IPS-11a (cell line): ENCODE measurements at regions not wholly inside any gene's neighbourhood (a gene's known extent, or its start where the extent isn't known, plus 50 kb on each side); places are given as distances from the start of the nearest gene placed in this dataset.
"Not testable (repeated sequence)": the region's sequence is repeated elsewhere in the genome, so short reads cannot be mapped to it uniquely, and the experiment has no call there.

ENCODE experiments used
- H3K4me3 ChIP-seq: one replicate; pipeline ENCODE4 v1.5.1; 2013; ENCODE audit warnings: low read depth, low read length, control low read depth

GRCh38 chr9:63912451-63912850, 1372.6 kb downstream of the FOXD4L5 start:
- H3K4me3 ChIP-seq: not testable (repeated sequence)

DNA sequence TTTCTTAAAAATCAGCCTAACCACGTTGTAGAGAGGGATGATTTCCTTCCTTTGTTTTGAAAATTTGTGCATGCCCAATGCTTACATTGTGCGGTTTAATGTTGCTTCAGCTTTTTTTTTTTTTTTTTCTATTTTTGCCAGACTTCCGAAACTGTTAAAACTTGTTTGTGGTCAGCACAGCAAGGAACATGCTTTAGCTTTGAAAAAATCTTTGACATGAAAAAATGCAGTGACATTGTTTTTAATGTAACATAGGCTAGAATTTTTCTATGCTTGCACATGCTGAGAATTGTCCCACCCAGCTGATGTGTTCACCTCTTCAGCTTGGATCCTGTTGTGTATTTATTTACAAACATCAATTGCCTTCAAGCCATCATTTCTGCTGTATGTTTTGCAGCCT, 1375.9 kb downstream of the FOXD4L5 start:
- H3K4me3 ChIP-seq: not testable (repeated sequence)

GRCh38 chr9:63899637-63900190, 1385.3 kb downstream of the FOXD4L5 start:
- not testable (repeated sequence) for H3K4me3 ChIP-seq

DNA sequence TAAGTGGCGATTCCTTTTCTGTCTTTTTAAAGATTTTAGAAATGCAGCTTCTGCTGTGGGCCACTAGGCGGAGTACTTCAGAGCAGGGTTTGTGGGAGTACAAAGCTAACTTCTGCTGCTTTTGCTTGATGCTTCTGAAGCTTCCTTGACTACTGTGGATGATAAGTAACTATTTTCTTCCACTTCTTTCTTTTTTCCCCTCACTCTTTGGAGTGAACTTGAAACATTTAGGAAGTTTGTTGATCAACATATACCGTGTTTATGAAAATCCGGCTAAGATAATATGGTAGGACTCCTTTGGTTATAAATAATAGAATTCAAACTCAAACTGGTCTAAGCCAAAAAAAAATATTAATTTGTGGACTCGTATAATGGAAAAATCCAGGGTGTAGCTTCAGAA, 1403.6 kb downstream of the FOXD4L5 start:
- H3K4me3 ChIP-seq: not testable (repeated sequence)

DNA sequence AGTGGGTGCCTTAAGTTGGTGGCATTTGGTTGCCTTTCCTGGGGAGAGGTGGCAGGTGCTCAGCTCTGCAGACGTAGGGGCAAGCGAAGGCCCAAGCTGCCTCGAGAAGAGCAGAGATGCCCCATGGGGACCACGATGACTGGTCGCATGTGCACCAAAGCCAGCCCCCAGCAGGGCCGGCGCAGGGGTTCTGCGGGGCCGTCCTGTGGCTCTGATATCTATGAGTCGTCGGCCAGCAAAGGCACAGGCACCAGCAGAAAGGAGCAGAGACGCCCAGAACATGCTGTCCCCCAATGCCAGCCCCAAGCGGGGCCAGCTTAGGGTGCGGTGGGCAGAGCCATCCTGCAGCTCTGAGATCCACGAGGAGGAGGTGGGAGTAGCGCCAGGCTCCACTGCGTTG, 1408.6 kb downstream of the FOXD4L5 start:
- not testable (repeated sequence) for H3K4me3 ChIP-seq

DNA sequence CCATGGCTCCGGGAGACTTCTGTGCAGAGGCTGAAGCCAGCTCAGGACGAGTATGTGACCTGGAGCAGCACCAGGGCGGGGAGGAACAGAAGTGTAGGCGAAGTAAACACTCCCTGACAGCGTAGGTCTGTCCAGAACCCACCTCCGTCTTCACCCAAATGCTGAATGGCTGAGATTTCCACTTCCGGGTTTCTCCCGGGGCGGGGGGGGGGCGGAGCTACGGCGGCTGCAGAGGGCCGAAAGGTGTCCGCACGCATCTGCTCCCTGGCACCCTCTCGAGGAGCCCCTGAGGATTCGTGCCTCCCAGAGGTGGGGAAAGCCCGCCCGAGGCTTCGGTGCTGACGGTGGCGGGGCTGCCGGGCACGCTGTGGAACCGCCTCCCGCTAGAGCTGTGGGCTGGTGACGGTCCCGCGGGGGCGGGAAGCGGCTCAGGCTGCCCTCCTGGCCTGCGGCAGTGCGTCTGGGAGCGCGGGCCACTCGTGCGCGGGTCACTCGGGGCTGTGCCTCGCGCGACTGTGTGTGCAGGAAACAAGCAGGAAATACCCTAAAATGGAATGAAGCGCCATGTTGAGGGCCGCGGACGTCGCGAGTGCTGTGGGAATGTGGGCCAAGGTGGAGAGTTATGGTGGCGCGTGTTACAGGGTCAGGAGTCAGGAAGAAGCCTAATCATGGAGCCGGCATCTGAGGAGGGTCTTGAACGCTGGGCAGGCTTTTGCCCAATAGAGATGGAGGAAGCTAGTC, 1425.4 kb downstream of the FOXD4L5 start:
- H3K4me3 ChIP-seq: no peak overlapping the region

DNA sequence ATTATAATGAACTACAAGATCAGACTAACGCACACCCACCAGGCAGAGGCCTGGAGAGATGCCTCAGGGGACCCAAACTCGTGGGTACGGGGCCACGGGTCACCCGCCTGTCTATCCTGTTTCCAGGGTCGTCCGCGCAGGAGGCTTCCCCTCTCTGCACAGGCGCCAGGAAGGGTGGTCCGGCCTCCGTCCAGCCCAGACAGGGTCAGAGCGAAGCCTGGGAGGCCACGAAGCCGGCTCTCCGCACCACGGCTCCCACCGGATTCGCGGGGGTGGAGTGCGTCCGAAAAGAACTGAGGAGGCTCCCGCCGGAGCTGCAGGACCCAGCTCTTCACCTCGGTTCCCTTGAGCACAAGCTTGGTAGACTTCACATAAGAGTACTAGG, 1425.9 kb downstream of the FOXD4L5 start:
- H3K4me3 ChIP-seq: not testable (repeated sequence)

DNA sequence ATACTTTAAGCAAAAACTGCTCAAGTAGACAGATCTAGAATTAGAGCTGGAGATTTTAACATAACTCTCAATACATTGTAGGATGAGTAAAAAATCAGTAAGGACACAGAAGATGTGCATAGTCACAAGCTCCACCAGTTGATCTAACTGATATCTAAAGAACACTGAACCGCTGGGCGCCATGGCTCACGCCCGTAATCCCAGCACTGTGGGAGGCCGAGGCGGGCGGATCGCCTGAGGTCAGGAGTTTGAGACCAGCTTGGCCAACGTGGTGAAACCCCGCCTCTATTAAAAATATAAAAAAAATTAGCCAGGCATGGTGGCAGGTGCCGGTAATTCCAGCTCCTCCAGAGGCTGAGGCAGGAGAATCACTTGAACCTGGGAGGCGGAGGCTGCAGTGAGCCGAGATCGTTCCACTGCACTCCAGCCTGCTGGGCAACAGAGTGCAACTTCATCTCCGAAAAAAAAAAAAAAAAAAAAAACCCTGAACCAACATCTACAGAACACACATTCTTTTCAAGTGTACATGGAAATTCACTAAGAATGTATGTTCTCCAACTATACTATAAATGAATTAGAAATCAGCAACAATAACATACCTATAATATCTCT, 1431.8 kb downstream of the FOXD4L5 start:
- H3K4me3 ChIP-seq: not testable (repeated sequence)

DNA sequence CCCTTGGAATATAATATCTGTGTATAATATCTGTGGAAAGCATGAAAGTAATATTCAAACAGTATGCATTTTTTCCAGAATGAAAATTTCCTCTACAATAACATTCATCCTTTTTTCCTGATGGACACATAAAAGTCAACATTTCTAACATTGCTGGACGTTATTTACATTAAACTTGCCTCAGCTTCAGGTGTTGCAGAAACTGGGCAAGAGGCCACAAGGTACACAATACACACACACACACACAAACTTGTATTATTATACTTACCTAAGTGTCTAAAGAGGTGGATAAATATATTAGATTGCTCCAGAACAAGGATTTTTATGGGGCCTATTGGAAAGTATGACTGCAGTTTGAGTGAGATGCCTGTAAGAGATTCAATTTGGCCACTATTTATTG, 1460.2 kb downstream of the FOXD4L5 start:
- not testable (repeated sequence) for H3K4me3 ChIP-seq

- not testable (repeated sequence) for H3K4me3 ChIP-seq
These were observed 1461.4 kb downstream of the FOXD4L5 start for GRCh38 chr9:63823375-63824201.

- H3K4me3 ChIP-seq: not testable (repeated sequence)
These were observed 1462.2 kb downstream of the FOXD4L5 start for GRCh38 chr9:63822615-63823374.

DNA sequence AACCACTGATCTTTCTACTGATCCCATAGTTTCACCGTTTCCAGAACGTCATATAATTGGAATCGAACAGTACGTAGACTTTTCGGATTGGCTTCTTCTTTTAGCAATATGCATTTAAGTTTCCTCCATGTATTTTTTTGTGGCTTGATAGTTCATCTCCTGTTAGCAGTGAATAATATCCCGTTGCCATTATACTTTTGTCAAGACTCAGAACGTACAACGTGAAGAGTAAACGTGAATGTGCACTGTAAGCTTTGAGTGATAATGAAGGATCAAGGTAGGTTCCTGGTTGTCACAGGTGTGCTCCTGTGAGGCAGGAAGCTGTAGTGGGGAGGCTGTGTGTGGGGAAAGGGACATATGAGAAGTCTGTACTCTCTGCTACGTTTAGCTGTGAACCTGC, 1463.7 kb downstream of the FOXD4L5 start:
- H3K4me3 ChIP-seq: not testable (repeated sequence)

DNA sequence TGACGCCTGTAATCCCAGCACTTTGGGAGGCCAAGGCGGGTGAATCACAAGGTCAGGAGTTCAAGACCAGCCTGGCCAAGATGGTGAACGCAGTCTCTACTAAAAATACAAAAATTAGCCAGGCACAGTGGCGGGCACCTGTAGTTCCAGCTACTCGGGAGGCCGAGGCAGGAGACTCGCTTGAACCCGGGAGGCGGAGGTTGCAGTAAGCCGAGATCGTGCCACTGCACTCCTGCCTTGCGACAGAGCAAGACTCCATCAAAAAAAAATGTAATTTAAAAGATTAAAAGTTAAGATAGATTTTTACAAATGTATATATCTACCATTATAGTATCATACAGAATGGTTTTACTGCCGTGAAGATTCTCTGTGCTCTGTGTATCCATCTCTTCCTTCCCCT, 1464.1 kb downstream of the FOXD4L5 start:
- not testable (repeated sequence) for H3K4me3 ChIP-seq

- H3K4me3 ChIP-seq: not testable (repeated sequence)
These were observed 1464.6 kb downstream of the FOXD4L5 start for GRCh38 chr9:63820383-63820782.

- H3K4me3 ChIP-seq: peak overlapping the region; percentile 42
These were observed 1467.1 kb downstream of the FOXD4L5 start for GRCh38 chr9:63817622-63818518.

GRCh38 chr9:63816751-63817621, 1468.0 kb downstream of the FOXD4L5 start:
- H3K4me3 ChIP-seq: peak overlapping the region; percentile 56

DNA sequence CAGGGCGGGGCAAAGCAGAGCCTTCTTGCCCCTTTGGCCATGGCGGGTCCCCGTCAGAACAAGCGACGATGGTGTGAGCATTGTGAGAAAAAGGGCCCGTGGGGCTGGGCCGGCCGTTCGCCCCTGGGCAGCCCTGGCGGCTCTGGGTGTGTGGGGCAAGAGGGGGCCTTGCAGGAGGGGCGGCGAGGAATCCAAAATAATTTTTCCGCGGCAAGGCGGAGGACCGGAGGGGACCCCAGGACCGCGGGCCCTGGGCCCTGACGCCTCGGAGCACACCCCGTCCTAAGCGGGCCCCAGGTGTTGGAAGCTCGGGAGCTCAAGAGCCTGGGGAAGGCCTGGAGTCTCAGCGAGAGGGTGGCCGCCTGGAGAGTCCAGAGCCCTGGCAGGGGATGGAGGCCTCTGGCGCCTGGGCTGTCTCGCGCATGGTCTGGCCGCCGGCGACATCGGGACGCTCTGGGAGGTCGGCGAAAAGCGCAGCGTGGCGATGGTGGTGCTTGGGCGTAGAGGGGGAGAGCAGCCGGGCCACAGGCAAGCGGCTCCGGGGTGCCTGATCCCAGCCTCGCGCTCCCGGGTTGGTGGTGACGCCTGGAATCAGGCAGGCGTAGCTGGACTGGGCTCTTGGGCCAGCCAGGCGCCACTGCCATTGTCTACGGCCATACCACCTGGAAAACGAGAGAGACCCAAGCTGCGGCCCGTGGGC, 1469.9 kb downstream of the FOXD4L5 start:
- not testable (repeated sequence) for H3K4me3 ChIP-seq

DNA sequence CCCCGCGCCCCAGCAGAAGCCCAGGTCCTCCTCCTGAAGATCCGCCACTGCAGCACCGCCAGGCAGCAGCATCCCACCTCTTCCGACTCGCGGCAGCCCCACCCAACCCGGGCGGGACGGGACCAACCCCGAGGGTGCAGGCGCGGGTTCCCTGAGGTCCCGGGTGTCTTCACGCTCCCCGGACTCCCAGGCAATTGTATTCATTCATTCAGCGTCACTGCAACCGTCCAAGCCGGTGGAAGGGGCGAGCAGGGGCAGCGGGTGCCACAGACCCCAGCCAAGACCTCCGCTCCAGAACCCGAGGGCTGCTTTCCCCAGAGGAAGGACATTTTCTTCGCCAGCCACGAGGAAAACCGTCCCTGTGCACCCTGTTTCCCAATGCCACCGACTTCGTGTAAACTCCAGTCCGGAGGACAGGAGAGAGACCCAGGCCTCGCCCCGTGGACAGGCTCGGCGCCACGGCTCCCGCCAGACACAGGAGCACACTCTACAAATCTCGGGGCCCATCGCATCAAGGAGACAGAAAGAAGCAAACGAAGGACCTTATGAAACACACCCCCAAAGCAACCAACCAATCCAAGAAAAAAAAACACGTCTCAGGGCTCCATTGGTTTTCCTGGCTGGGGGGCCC, 1471.5 kb downstream of the FOXD4L5 start:
- peak overlapping the region; percentile 4 for H3K4me3 ChIP-seq
